GM18517 (cell line): ENCODE measurements at regions not wholly inside any gene's neighbourhood (a gene's known extent, or its start where the extent isn't known, plus 50 kb on each side); places are given as distances from the start of the nearest gene placed in this dataset.

Experiments used
- ATAC-seq: cut with Tn5 transposase; IDR thresholded peaks from one replicate; pipeline ENCODE4 v1.9.1; 2021; ENCODE audit warnings: mild to moderate bottlenecking, moderate library complexity; ENCODE audit not compliant: unreplicated experiment

- no peak for ATAC-seq
Measured at GRCh38 chr1:25082216-25082899, 149.9 kb downstream of the SYF2 start.

- ATAC-seq, result no peak
Measured at GRCh38 chr1:25081496-25081895, 150.8 kb downstream of the SYF2 start.

- ATAC-seq, result no peak
Measured at GRCh38 chr1:25080294-25081209, 150.5 kb upstream of the RUNX3 start.

- no peak for ATAC-seq
Measured at GRCh38 chr1:25079048-25079447, 149.0 kb upstream of the RUNX3 start.

GRCh38 chr1:25074351-25075227 is 144.5 kb upstream of the RUNX3 start:
- ATAC-seq, result no peak

GRCh38 chr1:25073640-25074270 is 143.7 kb upstream of the RUNX3 start:
- ATAC-seq, result no peak

- ATAC-seq, result no peak
Measured at GRCh38 chr1:25072461-25072860, 142.4 kb upstream of the RUNX3 start.

- no peak for ATAC-seq
Measured at GRCh38 chr1:25068829-25069228, 138.8 kb upstream of the RUNX3 start.

- no peak for ATAC-seq
Measured at GRCh38 chr1:25068316-25068715, 138.2 kb upstream of the RUNX3 start.

- ATAC-seq, result no peak
Measured at GRCh38 chr1:25067518-25068251, 137.6 kb upstream of the RUNX3 start.

- no peak for ATAC-seq
Measured at GRCh38 chr1:25066731-25067517, 136.8 kb upstream of the RUNX3 start.

GRCh38 chr1:25066256-25066655 is 136.2 kb upstream of the RUNX3 start:
- no peak for ATAC-seq

- ATAC-seq, result no peak
Measured at GRCh38 chr1:25065795-25066238, 135.7 kb upstream of the RUNX3 start.

GRCh38 chr1:25065321-25065721 is 135.2 kb upstream of the RUNX3 start:
- no peak for ATAC-seq

GRCh38 chr1:25064465-25065240 is 134.6 kb upstream of the RUNX3 start:
- ATAC-seq, result no peak

- ATAC-seq, result no peak
Measured at GRCh38 chr1:25063591-25064416, 133.7 kb upstream of the RUNX3 start.

- no peak for ATAC-seq
Measured at GRCh38 chr1:25062621-25063255, 132.7 kb upstream of the RUNX3 start.
